ENCODE measurements at regions not wholly inside any gene's neighbourhood (a gene's known extent, or its start where the extent isn't known, plus 50 kb on each side); places are given as distances from the start of the nearest gene placed in this dataset.
"Not testable (repeated sequence)": the region's sequence is repeated elsewhere in the genome, so short reads cannot be mapped to it uniquely, and the experiment has no call there.

DNA sequence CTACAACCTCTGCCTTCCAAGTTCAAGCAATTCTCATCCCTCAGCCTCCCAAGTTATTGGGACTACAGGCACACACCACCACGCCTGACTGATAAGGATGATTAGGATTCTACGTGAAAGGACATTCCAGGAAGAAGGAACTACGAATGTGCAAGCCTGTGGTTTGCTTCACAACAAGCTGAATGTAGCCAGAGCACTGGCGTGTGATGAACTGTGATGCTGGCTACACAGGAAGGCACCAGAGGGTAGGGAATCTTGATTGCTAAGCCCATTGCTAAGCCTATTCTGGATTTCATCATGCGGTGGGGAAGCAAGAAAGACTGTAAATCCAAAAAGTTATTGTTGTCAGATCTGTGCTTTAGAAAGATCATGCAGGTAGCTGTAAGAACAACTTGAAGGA lies 72.3 kb upstream of the SRRM3 start:
- TF ChIP-seq, protein P1, sequence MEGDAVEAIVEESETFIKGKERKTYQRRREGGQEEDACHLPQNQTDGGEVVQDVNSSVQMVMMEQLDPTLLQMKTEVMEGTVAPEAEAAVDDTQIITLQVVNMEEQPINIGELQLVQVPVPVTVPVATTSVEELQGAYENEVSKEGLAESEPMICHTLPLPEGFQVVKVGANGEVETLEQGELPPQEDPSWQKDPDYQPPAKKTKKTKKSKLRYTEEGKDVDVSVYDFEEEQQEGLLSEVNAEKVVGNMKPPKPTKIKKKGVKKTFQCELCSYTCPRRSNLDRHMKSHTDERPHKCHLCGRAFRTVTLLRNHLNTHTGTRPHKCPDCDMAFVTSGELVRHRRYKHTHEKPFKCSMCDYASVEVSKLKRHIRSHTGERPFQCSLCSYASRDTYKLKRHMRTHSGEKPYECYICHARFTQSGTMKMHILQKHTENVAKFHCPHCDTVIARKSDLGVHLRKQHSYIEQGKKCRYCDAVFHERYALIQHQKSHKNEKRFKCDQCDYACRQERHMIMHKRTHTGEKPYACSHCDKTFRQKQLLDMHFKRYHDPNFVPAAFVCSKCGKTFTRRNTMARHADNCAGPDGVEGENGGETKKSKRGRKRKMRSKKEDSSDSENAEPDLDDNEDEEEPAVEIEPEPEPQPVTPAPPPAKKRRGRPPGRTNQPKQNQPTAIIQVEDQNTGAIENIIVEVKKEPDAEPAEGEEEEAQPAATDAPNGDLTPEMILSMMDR (IDR thresholded peaks at IDR 0.05; ENCODE audit: borderline replicate concordance, extremely low read depth, insufficient read depth), result no peak
- no peak for DNase-seq
- intact Hi-C loops (cut with DNase I), result no loop called here
- Histone ChIP-seq H3K36me3 (ENCODE audit: control insufficient read depth in 2 of 3, insufficient read depth in 3 of 3, low read length in 3 of 3) (no peaks in the 10 kb centered on the region), H3K9ac (ENCODE audit: low read length in 3 of 3) (no peak overlapping the region), H3K27me3 (ENCODE audit: control insufficient read depth, insufficient read depth, low read length) (no peaks in the 10 kb centered on the region), H3K4me1 (ENCODE audit: control insufficient read depth in 2 of 3, insufficient read depth in 2 of 3, low read depth in 1 of 3, low read length in 3 of 3) (no peaks in the 10 kb centered on the region), H3K27ac (ENCODE audit: low read depth in 2 of 2, low read length in 2 of 2) (no peak overlapping the region), H3K4me3 (ENCODE audit: low read length in 3 of 3) (no peak overlapping the region), H3K9me3 (ENCODE audit: control insufficient read depth in 2 of 3, insufficient read depth in 1 of 3, low read length in 3 of 3) (no peaks in the 10 kb centered on the region)
- no peak for FAIRE-seq

DNA sequence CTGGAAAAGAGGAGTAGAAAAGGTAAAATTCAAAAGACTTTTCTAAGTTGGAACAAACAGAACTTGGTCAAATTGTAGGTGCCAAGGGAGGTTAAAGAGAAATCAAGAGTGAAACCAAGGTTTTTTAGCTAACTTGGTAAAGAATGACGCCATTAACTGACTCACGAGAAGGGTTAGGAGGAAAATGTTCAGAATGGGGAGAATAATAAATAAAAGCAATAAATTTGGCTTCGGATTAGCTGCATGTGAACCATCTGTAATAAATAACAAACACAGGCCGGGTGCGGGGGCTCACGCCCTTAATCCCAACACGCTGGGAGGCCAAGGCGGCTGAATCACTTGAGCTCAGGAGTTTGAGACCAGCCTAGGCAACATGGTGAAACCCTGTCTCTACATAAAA lies 71.9 kb upstream of the SRRM3 start:
- intact Hi-C loops (cut with DNase I), result no loop called here

DNA sequence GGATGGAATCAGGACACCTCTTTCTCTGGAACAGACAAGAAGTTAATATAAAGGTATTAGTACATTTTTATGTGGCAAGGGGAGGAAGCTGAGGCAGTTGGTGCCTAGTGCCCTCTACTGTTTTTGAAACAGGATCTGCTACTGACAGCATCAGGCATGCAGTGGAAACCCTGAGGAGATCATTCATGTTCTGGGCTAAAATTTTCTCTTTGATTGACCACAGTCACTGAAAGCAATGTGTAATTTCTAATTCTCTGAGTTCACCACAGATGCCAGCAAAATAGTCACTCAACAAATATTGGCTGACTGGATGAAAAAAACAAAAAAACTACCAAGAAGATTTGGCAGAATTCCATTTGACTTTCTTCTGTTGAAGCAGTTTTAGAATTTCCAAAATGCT lies 71.0 kb upstream of the SRRM3 start:
- H3K9me3 ChIP-seq (ENCODE audit: control insufficient read depth in 2 of 3, insufficient read depth in 1 of 3, low read length in 3 of 3); H3K27me3 ChIP-seq (ENCODE audit: control insufficient read depth, insufficient read depth, low read length); FAIRE-seq; H3K4me3 ChIP-seq (ENCODE audit: low read length in 3 of 3); H3K27ac ChIP-seq (ENCODE audit: low read depth in 2 of 2, low read length in 2 of 2); H3K4me1 ChIP-seq (ENCODE audit: control insufficient read depth in 2 of 3, insufficient read depth in 2 of 3, low read depth in 1 of 3, low read length in 3 of 3); H3K9ac ChIP-seq (ENCODE audit: low read length in 3 of 3); H3K36me3 ChIP-seq (ENCODE audit: control insufficient read depth in 2 of 3, insufficient read depth in 3 of 3, low read length in 3 of 3); intact Hi-C loops (cut with DNase I): not testable (repeated sequence)
- TF ChIP-seq, protein P1 (IDR thresholded peaks at IDR 0.05; ENCODE audit: borderline replicate concordance, extremely low read depth, insufficient read depth), result peak; percentile 32
- peak in 1 of 5 donors; percentile 16 for DNase-seq

More for the DNA sequence above, 71.9 kb upstream of the SRRM3 start:
- DNase-seq (no peak), FAIRE-seq (no peak)
- H3K27ac ChIP-seq (ENCODE audit: low read depth in 2 of 2, low read length in 2 of 2), result no peak overlapping the region
- no peak overlapping the region for H3K4me3 ChIP-seq (ENCODE audit: low read length in 3 of 3)
- TF ChIP-seq, protein P1 (IDR thresholded peaks at IDR 0.05; ENCODE audit: borderline replicate concordance, extremely low read depth, insufficient read depth), result no peak
- H3K9ac ChIP-seq (ENCODE audit: low read length in 3 of 3), result no peak overlapping the region
- no peaks in the 10 kb centered on the region for H3K9me3 ChIP-seq (ENCODE audit: control insufficient read depth in 2 of 3, insufficient read depth in 1 of 3, low read length in 3 of 3)
- no peaks in the 10 kb centered on the region for H3K4me1 ChIP-seq (ENCODE audit: control insufficient read depth in 2 of 3, insufficient read depth in 2 of 3, low read depth in 1 of 3, low read length in 3 of 3)
- H3K36me3 ChIP-seq (ENCODE audit: control insufficient read depth in 2 of 3, insufficient read depth in 3 of 3, low read length in 3 of 3), result no peaks in the 10 kb centered on the region
- no peaks in the 10 kb centered on the region for H3K27me3 ChIP-seq (ENCODE audit: control insufficient read depth, insufficient read depth, low read length)

DNA sequence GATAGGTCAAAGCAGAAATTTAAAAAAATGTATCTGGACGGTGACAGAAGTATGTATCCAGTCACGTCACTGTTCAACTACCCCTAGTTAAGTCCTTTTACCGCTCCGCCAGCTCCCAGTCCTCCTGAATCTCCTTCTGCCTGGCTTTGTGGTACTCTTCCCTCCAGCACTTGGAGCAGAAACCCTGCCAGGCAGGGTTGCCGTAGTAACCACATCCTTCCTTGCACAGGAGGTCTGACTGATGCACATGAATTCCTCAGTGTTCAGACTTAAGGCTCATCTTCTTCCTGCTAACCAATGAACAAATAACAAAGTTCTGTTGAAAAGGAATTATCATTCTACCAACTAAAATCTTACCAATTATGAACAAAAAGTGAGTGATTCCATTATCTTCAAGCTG lies 69.8 kb upstream of the SRRM3 start:
- FAIRE-seq; H3K36me3 ChIP-seq (ENCODE audit: control insufficient read depth in 2 of 3, insufficient read depth in 3 of 3, low read length in 3 of 3); H3K4me3 ChIP-seq (ENCODE audit: low read length in 3 of 3); H3K4me1 ChIP-seq (ENCODE audit: control insufficient read depth in 2 of 3, insufficient read depth in 2 of 3, low read depth in 1 of 3, low read length in 3 of 3); intact Hi-C loops (cut with DNase I); H3K9ac ChIP-seq (ENCODE audit: low read length in 3 of 3); DNase-seq; H3K27ac ChIP-seq (ENCODE audit: low read depth in 2 of 2, low read length in 2 of 2); H3K27me3 ChIP-seq (ENCODE audit: control insufficient read depth, insufficient read depth, low read length); H3K9me3 ChIP-seq (ENCODE audit: control insufficient read depth in 2 of 3, insufficient read depth in 1 of 3, low read length in 3 of 3): not testable (repeated sequence)

Data from kidney (tissue), 13 donors.